HG03575 (cell line): ENCODE measurements at regions not wholly inside any gene's neighbourhood (a gene's known extent, or its start where the extent isn't known, plus 50 kb on each side); places are given as distances from the start of the nearest gene placed in this dataset.
"Not testable (repeated sequence)": the region's sequence is repeated elsewhere in the genome, so short reads cannot be mapped to it uniquely, and the experiment has no call there.

Source experiments
- ATAC-seq: cut with Tn5 transposase; IDR thresholded peaks from one replicate; pipeline ENCODE4 v1.9.1; 2021; ENCODE audit not compliant: unreplicated experiment, insufficient number of reproducible peaks, low FRiP score; ENCODE audit errors: extremely low read depth

DNA sequence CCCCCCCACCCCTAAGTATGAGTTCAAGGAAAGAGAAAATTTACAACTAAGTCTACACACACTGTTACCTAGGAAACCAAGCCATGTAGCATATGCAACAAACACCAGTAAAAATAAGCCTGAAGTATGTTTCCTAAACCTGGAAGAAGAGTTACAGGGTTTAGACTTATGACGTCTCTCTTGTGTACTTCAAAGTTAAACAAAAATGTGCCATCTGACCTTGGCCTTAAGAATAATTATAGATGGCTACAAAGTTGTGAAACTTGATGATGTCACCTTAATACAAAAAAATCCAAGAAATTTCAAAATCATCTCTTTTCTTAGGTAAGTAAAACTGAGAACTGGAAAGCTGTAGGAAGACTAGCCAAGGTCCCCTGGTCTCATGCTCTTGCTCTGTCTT lies 297.6 kb upstream of the NRXN1 start:
- ATAC-seq = no peak

- ATAC-seq = no peak
Measured at GRCh38 chr2:51324051-51324450, 292.1 kb upstream of the NRXN1 start.

GRCh38 chr2:51322613-51323012 lies 290.7 kb upstream of the NRXN1 start:
- ATAC-seq = no peak

DNA sequence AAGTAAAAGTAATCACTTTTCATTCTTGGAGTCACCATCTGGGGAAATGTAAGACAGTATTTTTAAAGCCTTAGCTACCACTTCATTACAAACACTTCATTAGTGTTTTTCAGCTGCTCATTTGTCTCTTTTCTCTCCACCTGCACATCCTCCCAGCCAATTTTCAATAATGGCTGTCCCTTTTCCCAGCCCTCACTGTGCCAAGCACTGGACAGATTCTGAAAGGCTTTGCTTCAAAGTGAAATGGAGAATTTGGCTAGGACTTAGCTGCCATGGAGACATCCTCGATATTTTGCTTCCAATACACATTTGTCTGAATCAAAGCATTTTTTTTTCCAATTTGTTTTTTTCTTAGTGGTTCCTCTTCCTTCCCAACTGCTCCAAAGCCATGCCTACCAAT lies 272.4 kb upstream of the NRXN1 start:
- ATAC-seq = no peak

GRCh38 chr2:51301381-51301780 lies 269.4 kb upstream of the NRXN1 start:
- no peak for ATAC-seq

DNA sequence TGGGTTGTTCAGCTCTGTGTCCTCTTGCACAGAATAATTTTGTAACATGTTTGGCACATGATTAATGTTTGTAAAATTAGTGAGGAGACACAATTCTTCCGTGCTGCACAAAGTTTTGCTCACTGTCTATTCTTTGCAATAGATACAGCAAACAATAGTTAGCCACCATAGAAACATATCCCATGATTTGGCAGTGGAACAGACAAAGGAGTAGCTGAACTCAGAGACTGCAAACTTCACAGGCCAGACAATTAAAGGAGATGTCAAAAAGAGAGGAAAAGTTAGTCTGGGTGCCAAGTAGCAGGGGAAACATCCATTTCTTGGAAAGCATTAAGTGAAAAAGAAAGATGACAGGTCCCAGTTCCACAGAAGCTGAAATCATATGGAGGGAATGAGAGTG lies 267.4 kb upstream of the NRXN1 start:
- ATAC-seq = no peak

GRCh38 chr2:51297488-51297887 lies 265.6 kb upstream of the NRXN1 start:
- ATAC-seq = no peak

DNA sequence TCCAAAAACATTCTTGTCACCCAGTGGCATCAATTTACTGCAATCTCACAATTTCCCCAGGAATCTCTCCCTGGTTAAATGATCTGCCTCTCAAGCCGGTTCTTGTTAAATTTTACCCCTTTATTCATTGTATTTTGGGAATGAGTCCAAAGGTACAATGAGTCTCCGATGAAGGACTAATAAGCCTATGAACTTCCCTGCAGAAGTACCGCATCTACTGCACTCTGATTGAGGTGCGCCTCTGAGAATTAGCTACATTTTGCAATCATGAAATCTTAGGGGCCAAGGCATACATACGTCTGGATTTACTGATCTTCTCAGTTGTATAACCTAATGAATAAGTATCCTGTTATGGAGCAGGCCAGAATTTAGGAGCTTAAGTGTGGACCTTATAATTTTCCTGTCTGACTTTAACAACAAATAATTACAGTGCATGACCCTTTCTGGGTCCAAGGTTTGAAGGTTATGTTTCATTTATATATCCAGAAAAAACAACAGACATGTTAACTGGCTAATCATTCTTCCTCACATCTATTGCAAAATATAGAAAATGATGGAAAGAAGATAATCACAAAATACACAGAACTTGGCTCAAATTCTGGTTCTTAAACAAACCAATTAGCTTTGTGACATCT lies 261.8 kb upstream of the NRXN1 start:
- no peak for ATAC-seq

DNA sequence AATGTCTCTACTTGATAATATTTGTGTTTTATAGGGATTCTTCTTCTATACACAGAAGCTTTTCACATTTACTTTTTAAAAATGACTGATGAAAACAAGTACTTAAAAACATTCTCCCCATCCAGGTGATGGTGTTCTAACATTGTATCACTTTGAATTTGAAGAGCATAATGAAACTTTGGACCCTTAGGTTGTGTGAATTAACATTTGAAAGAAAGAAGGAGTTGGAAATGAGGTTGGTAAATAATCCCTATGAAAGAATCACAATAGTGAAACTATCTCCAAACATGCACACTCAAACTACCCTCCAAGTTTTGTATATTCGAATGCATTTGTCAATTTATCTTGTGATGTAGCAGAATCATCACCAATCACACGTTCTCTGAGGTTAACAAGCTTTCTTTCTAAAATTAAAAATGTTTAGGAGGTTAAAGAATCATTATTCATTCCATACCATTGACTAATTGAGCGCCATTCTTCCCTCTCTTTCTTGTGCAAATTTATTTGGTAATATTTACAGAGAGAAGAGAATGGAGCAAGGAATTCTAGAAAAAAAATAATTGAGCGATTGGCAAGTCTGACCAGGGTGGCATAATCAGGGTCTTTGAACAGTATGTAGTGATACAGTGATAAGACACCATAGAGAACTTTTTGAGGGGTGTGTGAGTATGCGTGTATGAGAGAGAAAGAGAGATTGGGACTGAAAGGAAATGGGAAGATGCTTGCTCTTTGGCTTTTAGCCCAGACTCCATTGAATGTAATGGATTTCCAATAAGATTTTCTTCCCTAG lies 260.0 kb upstream of the NRXN1 start:
- ATAC-seq = no peak

DNA sequence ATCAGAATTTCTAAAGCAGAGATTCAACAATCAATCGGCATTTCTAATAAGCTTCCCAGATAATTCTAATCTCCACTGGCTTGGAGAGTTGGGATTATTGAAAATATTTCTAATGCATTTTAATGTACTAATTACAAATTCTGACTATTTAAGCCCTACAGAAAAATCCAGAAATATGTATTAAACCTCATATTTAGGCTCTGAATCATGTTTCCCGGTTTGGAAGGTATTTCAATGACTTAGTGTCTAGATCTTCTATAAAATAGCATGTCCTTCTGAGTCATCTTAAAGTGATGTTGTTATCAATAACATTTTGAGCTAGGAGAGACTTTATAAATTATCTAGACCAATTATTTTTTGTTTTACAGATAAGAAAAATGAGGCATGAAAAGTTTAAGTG lies 258.8 kb upstream of the NRXN1 start:
- no peak for ATAC-seq

DNA sequence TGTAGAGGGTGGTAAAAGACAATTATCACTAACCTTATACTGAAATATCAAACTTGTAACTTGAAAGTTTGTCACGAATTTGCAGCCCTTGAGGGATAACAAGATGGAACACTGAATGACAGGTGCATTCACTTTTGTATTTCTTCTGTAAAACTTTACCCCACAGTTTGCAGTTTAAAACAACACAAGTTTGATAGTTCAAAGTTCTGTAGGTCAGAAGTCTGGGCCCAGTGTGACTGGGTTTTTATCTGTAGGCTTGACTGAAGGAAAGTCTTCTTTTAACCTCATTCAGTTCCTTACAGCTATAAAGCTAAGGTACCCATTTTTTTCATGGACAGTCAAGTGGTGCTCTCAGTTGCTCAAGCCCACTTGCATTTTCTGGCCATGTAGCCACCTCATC lies 257.1 kb upstream of the NRXN1 start:
- no peak for ATAC-seq

DNA sequence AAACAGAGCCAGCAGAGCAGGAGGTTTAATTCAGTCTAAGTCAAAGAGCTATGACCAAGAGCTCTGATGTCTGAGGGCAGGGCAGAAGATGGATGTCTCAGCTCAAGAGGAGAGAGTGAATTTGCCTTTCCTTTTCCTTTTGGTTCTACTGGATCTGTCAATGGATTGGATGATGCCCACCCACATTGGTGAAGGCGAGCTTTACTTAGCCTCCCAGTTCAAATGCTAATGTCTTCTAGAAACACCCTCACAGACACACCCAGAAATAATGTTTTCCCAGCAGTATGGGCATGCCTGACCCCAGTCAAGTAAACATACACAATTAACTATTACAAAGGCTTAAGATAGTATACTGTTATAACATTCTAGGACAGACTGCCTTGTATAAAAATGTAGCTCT lies 236.3 kb upstream of the NRXN1 start:
- no peak for ATAC-seq

DNA sequence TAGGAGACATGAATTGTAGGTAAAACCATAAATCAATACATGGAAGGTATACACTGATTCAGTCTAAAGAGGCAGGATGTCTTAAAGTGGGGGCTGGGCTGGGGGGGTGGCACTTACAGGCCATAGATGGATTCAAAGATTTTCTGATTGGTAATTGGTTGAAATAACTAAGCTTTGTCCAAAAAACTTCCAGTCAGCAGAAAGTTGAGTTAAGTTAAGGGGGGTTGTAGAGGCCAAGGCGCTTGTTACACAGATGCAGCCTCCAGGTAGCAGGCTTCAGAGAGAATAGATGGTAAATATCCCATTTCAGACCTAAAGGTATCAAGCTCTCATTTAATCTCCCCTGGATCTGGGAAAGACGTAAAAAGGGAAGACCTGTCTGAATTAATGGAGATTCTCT lies 233.6 kb upstream of the NRXN1 start:
- ATAC-seq = no peak

DNA sequence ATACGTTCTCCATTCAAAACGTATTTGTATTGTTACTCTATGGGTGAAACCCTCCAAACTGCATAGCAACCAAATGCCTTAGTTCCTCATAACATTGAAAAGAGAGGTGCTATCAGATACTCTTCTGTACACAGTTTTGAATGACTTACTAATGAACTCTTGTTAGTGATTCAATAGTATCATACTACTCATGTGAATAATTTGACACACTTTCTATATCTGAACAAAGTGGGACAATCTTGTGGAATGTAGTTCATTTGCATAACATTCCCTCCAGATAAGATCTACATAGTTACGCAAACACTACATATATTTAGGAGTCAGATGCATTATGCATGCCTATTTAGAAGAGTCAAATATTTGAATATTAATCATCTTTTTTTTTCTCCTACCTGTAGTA lies 232.0 kb upstream of the NRXN1 start:
- no peak for ATAC-seq

DNA sequence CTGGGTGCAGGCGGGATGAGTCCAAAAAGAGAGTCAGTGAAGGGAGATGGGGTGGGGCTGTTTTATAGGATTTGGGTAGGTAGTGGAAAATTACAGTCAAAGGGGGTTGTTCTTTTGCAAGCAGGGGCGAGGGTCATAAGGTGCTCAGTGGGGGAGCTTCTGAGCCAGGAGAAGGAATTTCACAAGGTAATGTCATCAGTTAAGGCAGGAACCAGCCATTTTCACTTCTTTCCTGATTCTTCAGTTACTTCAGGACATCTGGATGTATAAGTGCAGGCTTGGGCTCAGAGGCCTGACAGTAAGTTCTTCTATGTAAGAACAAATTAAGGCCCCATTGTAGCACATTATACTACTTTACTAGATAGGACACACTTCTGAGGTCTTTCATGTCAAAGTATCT lies 231.2 kb upstream of the NRXN1 start:
- not testable (repeated sequence) for ATAC-seq

GRCh38 chr2:51258301-51258700 lies 226.4 kb upstream of the NRXN1 start:
- ATAC-seq = no peak

DNA sequence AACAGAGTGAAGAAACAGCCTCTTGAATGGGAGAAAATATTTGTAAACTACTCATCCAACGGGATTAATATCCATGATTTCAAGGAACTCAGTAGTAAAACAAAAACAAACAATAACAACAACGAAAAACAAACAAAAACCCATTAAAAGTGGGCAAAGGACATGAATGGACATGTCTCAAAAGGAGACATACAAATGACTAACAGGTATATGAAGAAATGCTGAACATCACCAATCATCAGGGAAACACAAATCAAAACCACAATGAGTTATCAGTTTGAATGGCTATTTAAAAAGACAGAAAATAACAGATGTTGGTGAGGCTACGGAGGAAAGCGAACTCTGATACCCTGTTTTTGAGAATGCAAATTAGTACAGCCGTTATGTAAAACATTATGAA lies 224.8 kb upstream of the NRXN1 start:
- ATAC-seq = no peak

DNA sequence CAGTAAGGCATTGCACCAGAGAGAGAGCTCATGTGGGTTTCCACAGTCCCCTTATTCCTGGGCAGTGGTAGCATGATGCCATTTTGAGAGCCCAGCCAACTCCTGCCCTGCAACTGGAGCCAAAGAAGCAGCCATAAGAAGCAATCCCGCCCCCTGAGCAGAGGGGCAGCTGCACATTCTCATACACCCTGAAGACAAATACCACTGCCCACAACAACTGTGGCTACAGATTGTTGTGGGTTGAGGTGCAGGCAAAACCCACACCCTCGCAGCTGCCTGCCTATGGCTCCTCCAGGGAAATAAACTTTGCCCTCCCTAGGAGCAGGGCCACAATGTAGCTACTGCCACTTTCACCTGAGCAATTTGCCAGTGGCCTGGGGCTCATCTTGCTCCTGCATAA lies 219.4 kb upstream of the NRXN1 start:
- no peak for ATAC-seq

DNA sequence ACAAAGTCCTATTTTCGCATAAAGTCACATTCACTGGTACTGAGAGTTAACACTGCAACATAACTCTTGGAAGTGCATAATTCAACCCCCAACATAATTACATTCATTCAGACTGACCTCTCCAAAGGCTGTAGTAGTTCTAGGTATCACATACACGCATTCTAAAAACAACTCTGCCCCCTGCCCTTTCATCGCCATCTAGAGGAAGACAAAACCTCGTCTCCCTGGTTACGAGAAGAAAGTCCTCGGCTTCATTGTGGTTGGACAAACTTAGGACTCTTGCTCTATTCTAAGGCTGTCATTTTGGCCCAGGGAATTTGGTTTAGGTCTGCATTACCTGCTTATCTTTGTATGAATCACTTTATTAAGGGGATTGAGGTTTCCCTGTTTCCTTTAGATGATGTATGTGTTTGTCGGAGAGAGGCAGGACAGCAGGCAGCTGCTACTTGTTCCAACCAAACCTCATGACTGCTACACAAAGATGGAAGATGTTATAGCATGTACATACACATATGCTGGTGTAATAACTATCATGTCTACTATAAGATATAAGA lies 215.4 kb upstream of the NRXN1 start:
- ATAC-seq = no peak

GRCh38 chr2:51243892-51244535 lies 212.1 kb upstream of the NRXN1 start:
- no peak for ATAC-seq
